ENCODE measurements at regions not wholly inside any gene's neighbourhood (a gene's known extent, or its start where the extent isn't known, plus 50 kb on each side); places are given as distances from the start of the nearest gene placed in this dataset.
"Not testable (repeated sequence)": the region's sequence is repeated elsewhere in the genome, so short reads cannot be mapped to it uniquely, and the experiment has no call there.

DNA sequence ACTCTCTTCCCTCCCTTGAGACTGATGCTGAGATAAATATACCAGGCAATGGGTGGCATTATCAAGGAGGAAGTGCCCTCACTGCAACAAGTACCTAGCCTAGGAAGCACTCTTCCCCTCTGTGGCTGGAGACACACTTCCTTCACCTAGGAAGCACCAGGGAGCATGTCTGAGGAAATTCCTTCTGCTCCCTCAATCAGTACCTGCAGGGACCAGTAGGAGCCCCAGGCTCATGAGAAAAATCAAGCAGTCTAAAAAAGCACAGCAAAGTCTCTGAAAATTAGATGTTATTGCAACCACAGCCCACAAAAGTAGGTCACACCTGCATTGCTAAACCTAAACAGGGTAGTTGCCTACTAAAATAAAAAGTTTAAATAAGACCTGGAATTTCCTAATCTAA lies 78.2 kb upstream of the TRPM1 start:
- no peaks in the 10 kb centered on the region for H3K27me3 ChIP-seq (ENCODE audit: control insufficient read depth, insufficient read depth, low read length)
- peaks cover 19% of the 10 kb centered on the region for H3K9me3 ChIP-seq (ENCODE audit: control insufficient read depth, insufficient read depth, low read depth, low read length)
- H3K27ac ChIP-seq (ENCODE audit: low read depth, low read length), result no peak overlapping the region
- no peaks in the 10 kb centered on the region for H3K36me3 ChIP-seq (ENCODE audit: control insufficient read depth, insufficient read depth, low read length)
- H3K9ac ChIP-seq (ENCODE audit: low read length), result no peak overlapping the region
- peaks cover 13% of the 10 kb centered on the region for H3K4me1 ChIP-seq (ENCODE audit: control insufficient read depth, insufficient read depth, low read length)
- no peak overlapping the region for H3K4me3 ChIP-seq (ENCODE audit: low read depth, low read length)

DNA sequence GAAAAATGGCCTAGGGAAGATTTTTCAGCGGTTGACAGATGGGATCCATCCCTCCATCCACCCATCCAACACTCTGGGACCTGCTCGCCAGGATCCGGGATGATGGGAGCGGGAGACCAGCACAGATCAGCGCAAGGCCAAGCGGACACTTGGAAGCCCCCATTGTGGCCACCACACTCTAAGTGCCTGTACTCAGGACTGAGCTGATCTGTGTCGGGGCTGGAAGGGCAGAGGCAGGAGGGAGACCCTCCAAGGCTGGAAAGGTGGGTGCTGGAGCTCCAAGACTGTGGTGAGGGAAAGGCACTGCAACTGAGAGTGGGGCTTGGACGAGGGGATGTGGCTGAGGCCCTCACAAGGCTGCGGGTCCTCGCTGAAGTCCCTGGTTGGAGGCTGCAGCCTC lies 91.8 kb upstream of the TRPM1 start:
- Histone ChIP-seq H3K36me3 (ENCODE audit: control insufficient read depth, insufficient read depth, low read length) (no peaks in the 10 kb centered on the region), H3K9ac (ENCODE audit: low read length) (no peak overlapping the region), H3K9me3 (ENCODE audit: control insufficient read depth, insufficient read depth, low read depth, low read length) (peaks cover 6% of the 10 kb centered on the region; the same call in 1 of the 2 replicates), H3K27me3 (ENCODE audit: control insufficient read depth, insufficient read depth, low read length) (no peaks in the 10 kb centered on the region), H3K4me1 (ENCODE audit: control insufficient read depth, insufficient read depth, low read length) (no peaks in the 10 kb centered on the region), H3K27ac (ENCODE audit: low read depth, low read length) (no peak overlapping the region), H3K4me3 (ENCODE audit: low read depth, low read length) (no peak overlapping the region)

DNA sequence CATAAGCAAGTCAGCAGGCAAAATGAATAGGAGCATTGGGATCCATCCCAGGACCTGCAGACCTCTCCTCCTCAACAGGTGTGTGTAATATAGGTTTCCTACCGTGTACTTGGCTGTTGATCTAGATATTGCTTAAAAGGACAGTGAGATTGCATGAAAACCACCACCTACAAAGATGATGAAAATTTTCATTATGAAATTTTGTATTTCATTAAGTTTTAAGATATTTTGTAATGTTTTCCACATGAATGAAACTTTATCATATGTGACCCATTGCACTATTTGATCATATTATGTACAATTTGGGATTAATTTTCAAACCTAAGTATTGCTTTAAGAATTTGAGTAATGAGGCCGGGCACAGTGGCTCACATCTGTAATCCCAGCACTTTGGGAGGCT lies 94.3 kb upstream of the TRPM1 start:
- no peaks in the 10 kb centered on the region for H3K27me3 ChIP-seq (ENCODE audit: control insufficient read depth, insufficient read depth, low read length)
- H3K4me1 ChIP-seq (ENCODE audit: control insufficient read depth, insufficient read depth, low read length), result peaks cover 3% of the 10 kb centered on the region; the same call in 1 of the 2 replicates
- H3K9ac ChIP-seq (ENCODE audit: low read length), result no peak overlapping the region
- H3K36me3 ChIP-seq (ENCODE audit: control insufficient read depth, insufficient read depth, low read length), result no peaks in the 10 kb centered on the region
- peaks cover 3% of the 10 kb centered on the region; the same call in 1 of the 2 replicates for H3K9me3 ChIP-seq (ENCODE audit: control insufficient read depth, insufficient read depth, low read depth, low read length)
- no peak overlapping the region for H3K4me3 ChIP-seq (ENCODE audit: low read depth, low read length)
- H3K27ac ChIP-seq (ENCODE audit: low read depth, low read length), result no peak overlapping the region

DNA sequence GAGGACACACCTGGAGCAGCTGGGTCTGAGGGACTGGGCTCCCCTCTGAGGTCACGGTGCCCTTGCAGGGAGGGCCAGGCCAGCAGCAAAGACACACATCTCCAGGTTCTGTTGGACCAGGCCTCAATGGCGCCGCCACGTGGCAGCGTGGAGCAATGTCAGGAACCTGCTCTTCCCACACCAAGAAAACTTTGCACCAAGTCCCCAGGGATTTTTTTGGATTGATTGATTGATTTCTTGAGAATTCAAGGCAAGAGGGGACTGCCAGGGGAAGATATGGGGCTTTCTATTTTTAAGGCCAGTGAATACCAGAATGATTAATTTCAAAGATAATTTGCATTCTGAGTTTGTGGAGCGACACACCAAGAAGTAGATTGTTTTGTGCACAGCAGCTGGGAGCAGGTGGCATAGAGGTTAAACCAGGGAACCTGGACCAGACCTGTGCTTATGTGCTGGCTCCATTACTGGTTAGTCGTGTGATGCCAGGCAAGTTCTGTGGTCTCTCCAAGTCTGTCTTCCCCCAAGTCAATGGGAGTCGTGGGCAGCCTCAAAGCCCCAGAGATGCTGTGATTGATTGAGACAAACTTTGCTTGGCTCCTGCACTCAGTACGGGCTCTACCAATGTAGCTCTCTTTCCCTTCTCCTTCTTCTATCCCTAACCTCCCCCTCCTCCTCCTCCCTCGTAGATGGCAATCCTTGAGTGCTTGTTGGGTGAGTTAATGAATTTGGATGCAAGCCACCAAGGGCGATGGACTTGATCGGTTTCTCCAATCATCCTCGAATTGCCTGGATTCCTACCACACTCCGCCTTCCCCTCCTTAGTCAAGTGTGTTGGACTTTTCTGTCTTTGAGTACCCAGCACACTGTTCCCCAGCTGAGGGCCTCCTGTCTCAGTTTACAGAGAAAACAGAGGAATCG lies 96.2 kb upstream of the TRPM1 start:
- no peak overlapping the region for H3K9ac ChIP-seq (ENCODE audit: low read length)
- peaks cover 7% of the 10 kb centered on the region; the same call in 1 of the 2 replicates for H3K4me1 ChIP-seq (ENCODE audit: control insufficient read depth, insufficient read depth, low read length)
- no peak overlapping the region for H3K27ac ChIP-seq (ENCODE audit: low read depth, low read length)

DNA sequence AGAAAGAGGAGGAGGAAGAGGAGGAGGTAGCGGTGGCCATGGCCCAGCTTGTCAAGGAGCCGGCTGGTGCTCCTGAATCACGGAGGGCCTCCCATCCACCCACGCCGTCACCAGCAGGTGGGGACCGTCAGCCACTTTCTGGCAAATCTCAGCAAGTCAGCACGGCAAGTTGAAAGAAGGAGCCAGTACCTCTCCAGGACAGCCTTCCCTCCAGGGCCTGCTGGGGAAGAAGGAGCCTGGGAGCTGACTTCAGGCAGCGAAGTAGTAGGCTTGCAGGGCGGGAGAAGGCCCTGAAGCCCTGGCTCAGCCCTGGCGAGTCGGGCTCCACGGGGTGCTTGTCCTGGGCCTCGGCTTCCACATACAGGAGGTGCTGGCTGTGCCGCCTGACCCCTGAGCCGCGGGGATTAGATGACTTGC lies 99.2 kb upstream of the TRPM1 start:
- peaks cover 7% of the 10 kb centered on the region; the same call in 1 of the 2 replicates for H3K4me1 ChIP-seq (ENCODE audit: control insufficient read depth, insufficient read depth, low read length)
- H3K36me3 ChIP-seq (ENCODE audit: control insufficient read depth, insufficient read depth, low read length), result no peaks in the 10 kb centered on the region
- H3K27ac ChIP-seq (ENCODE audit: low read depth, low read length), result no peak overlapping the region

More for the DNA sequence above, 96.2 kb upstream of the TRPM1 start:
- no peaks in the 10 kb centered on the region for H3K27me3 ChIP-seq (ENCODE audit: control insufficient read depth, insufficient read depth, low read length)
- peaks cover 3% of the 10 kb centered on the region; the same call in 1 of the 2 replicates for H3K9me3 ChIP-seq (ENCODE audit: control insufficient read depth, insufficient read depth, low read depth, low read length)
- H3K4me3 ChIP-seq (ENCODE audit: low read depth, low read length), result no peak overlapping the region
- H3K36me3 ChIP-seq (ENCODE audit: control insufficient read depth, insufficient read depth, low read length), result no peaks in the 10 kb centered on the region

DNA sequence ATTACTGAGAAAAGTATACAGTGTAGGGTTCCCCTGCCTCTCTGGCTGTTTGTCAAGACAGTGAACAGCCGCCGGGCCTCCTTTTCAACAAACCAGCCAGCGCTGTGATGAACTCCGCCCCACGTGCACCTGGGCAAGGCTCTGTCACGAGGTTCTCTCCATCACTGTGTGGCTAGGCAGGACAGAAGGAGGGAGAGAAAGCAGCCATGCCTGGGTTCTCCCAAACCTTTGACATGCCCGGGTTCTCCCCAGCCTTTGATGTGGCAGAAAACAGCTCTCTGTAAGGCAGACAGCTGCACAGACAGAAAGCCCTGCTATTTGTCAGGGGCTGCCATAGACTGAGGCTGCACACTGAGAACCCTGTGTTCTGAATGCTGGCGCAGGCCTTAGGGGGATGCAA lies 101.4 kb upstream of the TRPM1 start:
- Histone ChIP-seq H3K27ac (ENCODE audit: low read depth, low read length) (no peak overlapping the region), H3K9ac (ENCODE audit: low read length) (no peak overlapping the region), H3K36me3 (ENCODE audit: control insufficient read depth, insufficient read depth, low read length) (no peaks in the 10 kb centered on the region), H3K4me3 (ENCODE audit: low read depth, low read length) (no peak overlapping the region), H3K4me1 (ENCODE audit: control insufficient read depth, insufficient read depth, low read length) (peaks cover 7% of the 10 kb centered on the region; the same call in 1 of the 2 replicates), H3K9me3 (ENCODE audit: control insufficient read depth, insufficient read depth, low read depth, low read length) (no peaks in the 10 kb centered on the region), H3K27me3 (ENCODE audit: control insufficient read depth, insufficient read depth, low read length) (no peaks in the 10 kb centered on the region)

More for the DNA sequence above, 99.2 kb upstream of the TRPM1 start:
- Histone ChIP-seq H3K9ac (ENCODE audit: low read length) (no peak overlapping the region), H3K9me3 (ENCODE audit: control insufficient read depth, insufficient read depth, low read depth, low read length) (no peaks in the 10 kb centered on the region), H3K4me3 (ENCODE audit: low read depth, low read length) (no peak overlapping the region), H3K27me3 (ENCODE audit: control insufficient read depth, insufficient read depth, low read length) (no peaks in the 10 kb centered on the region)

DNA sequence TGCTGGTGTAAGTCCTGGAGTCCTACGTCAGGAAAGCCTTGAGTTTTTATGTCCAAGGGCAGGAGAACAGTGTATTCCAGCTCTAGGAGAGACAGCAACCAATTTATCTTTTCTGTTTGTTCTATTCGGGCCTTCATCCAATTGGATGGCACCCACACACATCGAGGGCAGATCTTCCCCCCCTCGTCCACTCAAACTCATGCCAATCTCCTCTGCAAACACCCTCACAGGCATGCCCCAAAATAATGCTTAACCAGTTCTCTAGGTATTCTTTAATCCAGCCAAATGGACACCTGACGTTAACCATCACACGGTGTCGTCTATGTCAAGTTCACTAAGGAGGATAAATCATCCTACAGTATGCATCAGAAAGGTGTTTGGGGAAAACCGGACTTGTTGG lies 102.5 kb upstream of the TRPM1 start:
- Histone ChIP-seq H3K27me3 (ENCODE audit: control insufficient read depth, insufficient read depth, low read length) (no peaks in the 10 kb centered on the region), H3K36me3 (ENCODE audit: control insufficient read depth, insufficient read depth, low read length) (no peaks in the 10 kb centered on the region), H3K4me1 (ENCODE audit: control insufficient read depth, insufficient read depth, low read length) (peaks cover 7% of the 10 kb centered on the region; the same call in 1 of the 2 replicates), H3K9ac (ENCODE audit: low read length) (no peak overlapping the region), H3K27ac (ENCODE audit: low read depth, low read length) (no peak overlapping the region), H3K4me3 (ENCODE audit: low read depth, low read length) (no peak overlapping the region), H3K9me3 (ENCODE audit: control insufficient read depth, insufficient read depth, low read depth, low read length) (no peaks in the 10 kb centered on the region)

DNA sequence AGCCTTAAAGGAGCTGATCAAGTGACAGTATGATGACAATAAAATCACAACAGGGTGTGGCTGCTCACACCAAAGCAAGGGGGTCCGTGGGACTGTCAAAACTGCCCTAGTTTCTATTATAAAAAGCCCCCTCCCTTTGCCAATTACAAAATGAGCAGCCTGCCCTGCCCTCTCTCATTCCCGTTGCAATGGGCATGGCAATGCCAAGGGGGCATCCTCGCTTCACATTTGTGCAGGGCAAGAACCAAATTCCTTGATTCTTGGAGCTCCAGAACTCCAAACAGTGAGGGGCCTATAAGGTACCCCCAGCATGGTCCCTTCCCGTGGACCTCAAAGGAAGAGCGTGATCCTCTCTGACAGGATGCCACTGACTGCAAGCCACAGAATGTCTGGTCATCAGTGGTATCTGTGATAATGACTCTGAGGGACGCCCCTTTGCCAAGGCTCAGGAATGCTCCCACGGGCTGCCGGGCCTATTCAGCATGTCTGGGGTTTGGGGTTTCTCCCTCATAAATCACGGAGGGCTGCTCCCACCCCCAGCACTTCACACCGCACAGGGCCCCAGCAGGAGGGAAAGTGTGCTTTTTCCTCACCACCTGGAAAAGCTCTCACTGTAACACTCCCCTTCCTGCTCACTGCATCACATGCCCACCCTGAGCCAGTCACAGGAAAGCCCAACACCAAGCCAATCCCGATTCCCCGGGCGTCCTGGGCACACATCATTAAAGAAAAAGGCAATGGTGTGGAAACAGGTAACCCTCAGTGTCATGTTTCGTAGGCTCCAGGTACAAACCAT lies 105.1 kb upstream of the TRPM1 start:
- Histone ChIP-seq H3K9ac (ENCODE audit: low read length) (no peak overlapping the region), H3K27ac (ENCODE audit: low read depth, low read length) (no peak overlapping the region), H3K36me3 (ENCODE audit: control insufficient read depth, insufficient read depth, low read length) (no peaks in the 10 kb centered on the region), H3K4me3 (ENCODE audit: low read depth, low read length) (no peak overlapping the region), H3K9me3 (ENCODE audit: control insufficient read depth, insufficient read depth, low read depth, low read length) (peaks cover 5% of the 10 kb centered on the region), H3K27me3 (ENCODE audit: control insufficient read depth, insufficient read depth, low read length) (no peaks in the 10 kb centered on the region), H3K4me1 (ENCODE audit: control insufficient read depth, insufficient read depth, low read length) (no peaks in the 10 kb centered on the region)

DNA sequence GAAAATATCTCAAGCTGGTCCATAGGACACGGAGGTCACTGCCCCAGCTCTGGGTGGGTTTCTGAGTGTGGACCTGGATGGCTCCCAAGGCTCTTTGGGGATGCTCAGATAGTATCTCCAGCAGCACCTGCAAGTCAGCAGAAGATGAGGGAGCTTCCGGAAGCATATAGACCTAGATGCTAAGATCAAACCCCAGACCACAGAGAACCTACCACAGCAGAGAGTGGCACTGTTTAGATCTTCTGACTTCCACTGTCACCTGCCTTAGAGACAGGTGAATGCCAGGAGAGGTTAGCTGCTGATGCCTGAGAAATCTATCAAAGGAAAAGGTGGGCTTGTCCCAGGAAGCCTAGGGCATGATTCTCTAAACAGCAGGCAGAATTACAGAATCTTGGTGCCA lies 105.7 kb upstream of the TRPM1 start:
- H3K4me1 ChIP-seq (ENCODE audit: control insufficient read depth, insufficient read depth, low read length), result no peaks in the 10 kb centered on the region
- H3K36me3 ChIP-seq (ENCODE audit: control insufficient read depth, insufficient read depth, low read length), result no peaks in the 10 kb centered on the region
- H3K27ac ChIP-seq (ENCODE audit: low read depth, low read length), result no peak overlapping the region
- H3K9ac ChIP-seq (ENCODE audit: low read length), result no peak overlapping the region
- no peak overlapping the region for H3K4me3 ChIP-seq (ENCODE audit: low read depth, low read length)
- peaks cover 9% of the 10 kb centered on the region for H3K9me3 ChIP-seq (ENCODE audit: control insufficient read depth, insufficient read depth, low read depth, low read length)
- no peaks in the 10 kb centered on the region for H3K27me3 ChIP-seq (ENCODE audit: control insufficient read depth, insufficient read depth, low read length)

DNA sequence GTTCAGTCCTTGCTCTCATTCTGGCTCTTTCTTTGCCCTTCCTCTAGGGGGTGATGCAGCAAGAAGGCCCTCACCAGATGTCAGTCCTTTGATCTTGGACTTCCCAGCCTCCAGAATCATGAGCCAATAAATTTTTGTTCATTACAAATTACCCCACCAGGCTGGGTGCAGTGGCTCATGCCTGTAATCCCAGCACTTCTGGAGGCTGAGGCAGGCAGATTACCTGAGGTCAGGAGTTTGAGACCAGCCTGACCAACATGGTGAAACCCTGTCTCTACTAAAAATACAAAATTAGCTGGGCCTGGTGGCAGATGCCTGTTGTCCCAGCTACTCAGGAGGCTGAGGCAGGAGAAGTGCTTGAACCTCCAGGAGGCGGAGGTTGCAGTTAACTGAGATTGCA lies 106.3 kb upstream of the TRPM1 start:
- not testable (repeated sequence) for H3K9ac ChIP-seq (ENCODE audit: low read length); H3K4me3 ChIP-seq (ENCODE audit: low read depth, low read length); H3K4me1 ChIP-seq (ENCODE audit: control insufficient read depth, insufficient read depth, low read length); H3K36me3 ChIP-seq (ENCODE audit: control insufficient read depth, insufficient read depth, low read length); H3K27me3 ChIP-seq (ENCODE audit: control insufficient read depth, insufficient read depth, low read length); H3K27ac ChIP-seq (ENCODE audit: low read depth, low read length); H3K9me3 ChIP-seq (ENCODE audit: control insufficient read depth, insufficient read depth, low read depth, low read length)

DNA sequence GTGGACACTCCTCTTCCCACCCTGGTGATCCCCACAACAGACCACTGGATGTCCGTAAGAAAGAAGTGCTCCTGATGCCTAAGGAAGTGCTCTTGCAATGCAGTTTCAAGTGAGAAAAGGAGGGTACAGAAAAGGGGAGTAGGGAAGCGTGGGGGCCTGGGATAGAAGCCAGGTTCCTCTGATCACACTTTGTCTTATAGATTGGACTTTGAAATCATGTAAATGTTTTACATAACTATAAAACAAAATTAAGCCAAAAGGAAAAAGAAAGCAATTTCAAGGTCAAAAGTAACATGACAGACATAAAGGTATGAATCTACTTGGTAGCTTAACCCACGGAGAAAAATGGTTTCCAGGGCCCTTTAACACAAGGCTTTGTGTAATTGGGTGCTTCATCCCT lies 107.3 kb upstream of the TRPM1 start:
- Histone ChIP-seq H3K27me3 (ENCODE audit: control insufficient read depth, insufficient read depth, low read length) (no peaks in the 10 kb centered on the region), H3K9me3 (ENCODE audit: control insufficient read depth, insufficient read depth, low read depth, low read length) (peaks cover 9% of the 10 kb centered on the region), H3K36me3 (ENCODE audit: control insufficient read depth, insufficient read depth, low read length) (no peaks in the 10 kb centered on the region), H3K4me3 (ENCODE audit: low read depth, low read length) (no peak overlapping the region), H3K27ac (ENCODE audit: low read depth, low read length) (no peak overlapping the region), H3K4me1 (ENCODE audit: control insufficient read depth, insufficient read depth, low read length) (no peaks in the 10 kb centered on the region), H3K9ac (ENCODE audit: low read length) (no peak overlapping the region)

Data from HUES6 (cell line).